HG03108 (cell line): ENCODE measurements at regions not wholly inside any gene's neighbourhood (a gene's known extent, or its start where the extent isn't known, plus 50 kb on each side); places are given as distances from the start of the nearest gene placed in this dataset.
A peak's percentile ranks its signal among the peaks of the same experiment; 100 is the strongest.

Source experiments
- ATAC-seq: cut with Tn5 transposase; IDR thresholded peaks from one replicate; pipeline ENCODE4 v1.9.1; 2021; ENCODE audit warnings: moderate library complexity; ENCODE audit not compliant: unreplicated experiment

DNA sequence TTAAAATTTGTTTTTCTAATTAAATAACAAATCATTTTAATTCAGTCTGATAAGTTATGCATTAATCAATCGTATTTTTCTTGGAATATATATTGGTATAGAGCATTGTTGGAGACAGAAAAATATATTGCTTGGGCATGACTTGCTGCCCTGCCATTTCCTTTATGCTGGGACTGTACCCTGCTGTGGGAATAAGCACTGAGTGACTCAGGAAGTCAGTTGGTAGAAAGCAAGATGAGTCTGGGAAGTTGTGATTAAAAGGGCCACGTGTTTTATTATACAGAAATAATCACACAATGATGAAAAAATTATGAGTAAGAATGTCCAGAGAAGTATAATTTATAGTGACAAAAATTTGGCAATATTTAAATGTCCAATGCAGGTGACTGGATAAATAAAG, 139.5 kb downstream of the KIF18A start:
- ATAC-seq = no peak

- ATAC-seq = no peak
These were observed 142.4 kb downstream of the KIF18A start for GRCh38 chr11:27965559-27965958.

- no peak for ATAC-seq
These were observed 144.6 kb downstream of the KIF18A start for GRCh38 chr11:27963370-27963769.

DNA sequence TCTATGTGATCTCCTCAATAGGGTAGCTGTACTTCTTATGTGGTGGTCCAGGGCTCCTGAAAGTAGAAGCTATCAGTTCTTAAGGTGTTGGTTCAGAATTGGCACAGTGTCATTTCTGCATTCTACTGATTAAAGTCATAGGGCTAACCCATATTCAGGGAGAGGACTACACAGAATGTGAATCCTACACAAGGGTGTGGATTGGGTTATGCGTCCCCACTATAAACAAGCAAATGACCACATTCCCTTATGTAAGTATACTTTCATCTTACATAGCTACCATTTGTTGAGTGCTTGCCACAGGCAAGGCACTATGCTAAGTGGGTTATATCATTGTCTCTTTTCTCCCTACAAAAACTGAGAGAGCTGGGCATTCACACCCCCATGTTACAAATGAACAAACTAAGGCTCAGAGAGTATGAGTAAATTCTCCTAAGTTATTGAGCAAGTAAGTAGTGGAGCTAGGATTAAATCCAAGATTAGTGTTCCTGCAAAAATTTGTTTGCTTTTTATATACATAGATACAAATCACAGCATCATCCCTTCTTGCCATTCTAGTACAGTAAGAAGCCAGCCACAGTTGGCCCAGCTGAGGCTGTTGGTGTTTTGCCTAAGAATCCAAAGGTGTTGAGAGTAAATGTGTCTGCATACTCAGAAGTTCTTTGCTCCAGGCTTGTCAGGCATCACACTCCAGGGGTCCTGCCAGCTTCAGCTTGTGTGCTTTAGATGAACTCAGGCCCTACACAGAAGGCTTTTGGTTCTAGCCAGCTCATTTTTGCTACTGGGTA, 157.8 kb downstream of the KIF18A start:
- ATAC-seq = no peak

GRCh38 chr11:27945348-27945747, 162.6 kb downstream of the KIF18A start:
- no peak for ATAC-seq

DNA sequence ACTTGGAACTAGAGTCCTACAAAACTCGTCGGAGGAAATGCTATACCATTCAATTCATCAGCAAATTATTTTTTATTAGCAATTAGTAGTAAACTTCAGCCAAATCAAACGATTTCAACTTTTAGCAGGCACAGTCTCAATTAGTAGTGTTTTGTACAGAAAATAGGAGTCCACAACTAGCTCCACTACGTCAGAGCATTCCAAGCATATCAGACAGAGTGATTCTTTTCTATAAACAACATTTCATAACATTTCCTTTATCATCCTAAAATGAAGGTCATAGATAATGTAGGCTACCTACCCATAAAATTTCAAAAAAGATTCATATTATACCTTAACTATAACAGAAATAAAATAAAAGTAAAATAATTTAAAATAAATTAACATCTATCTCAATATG, 169.9 kb downstream of the KIF18A start:
- no peak for ATAC-seq

GRCh38 chr11:27934830-27935145, 173.2 kb downstream of the KIF18A start:
- no peak for ATAC-seq

- no peak for ATAC-seq
These were observed 173.7 kb downstream of the KIF18A start for GRCh38 chr11:27933992-27934829.

DNA sequence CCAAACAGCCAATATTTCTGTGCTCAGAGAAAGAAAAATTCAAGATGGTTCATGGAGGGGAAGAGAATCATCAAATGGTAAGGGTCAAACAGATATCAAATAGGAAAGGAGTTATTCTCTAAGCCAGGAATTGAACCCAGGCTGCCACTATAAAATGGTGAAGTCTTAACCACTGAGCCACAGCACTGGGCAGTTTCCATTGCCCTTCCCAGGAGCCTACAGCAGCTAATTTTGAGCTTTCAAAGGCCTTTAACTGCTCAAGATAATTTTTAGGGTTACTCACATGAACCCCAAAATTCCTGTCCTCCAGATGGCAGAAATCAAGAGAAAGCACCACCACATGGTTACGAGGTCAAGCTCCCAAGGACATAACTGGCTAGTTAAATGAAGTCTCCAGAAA, 176.2 kb downstream of the KIF18A start:
- no peak for ATAC-seq

GRCh38 chr11:27930946-27931345, 177.0 kb downstream of the KIF18A start:
- ATAC-seq = no peak

GRCh38 chr11:27928809-27929208, 179.1 kb downstream of the KIF18A start:
- ATAC-seq = no peak

- no peak for ATAC-seq
These were observed 180.9 kb downstream of the KIF18A start for GRCh38 chr11:27926981-27927481.

DNA sequence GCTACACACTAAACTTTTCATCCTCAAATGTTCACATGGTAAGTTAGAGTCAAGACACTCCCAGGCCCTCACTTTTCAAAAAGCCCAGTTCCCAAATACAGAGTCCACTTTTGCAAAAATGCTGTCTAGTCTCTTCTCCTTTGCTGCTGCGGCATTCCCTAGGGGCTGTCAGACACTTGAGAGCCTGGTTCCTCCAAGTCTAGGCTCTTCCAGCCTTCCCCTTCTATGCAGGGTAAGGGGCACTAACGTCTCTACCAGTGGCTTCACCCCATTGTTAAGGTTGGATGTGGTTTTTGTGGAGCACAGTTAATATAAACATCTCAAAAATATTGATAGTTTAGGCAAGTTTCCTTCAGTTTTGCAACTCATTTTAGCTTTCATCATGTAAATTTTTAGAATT, 181.5 kb downstream of the KIF18A start:
- no peak for ATAC-seq

DNA sequence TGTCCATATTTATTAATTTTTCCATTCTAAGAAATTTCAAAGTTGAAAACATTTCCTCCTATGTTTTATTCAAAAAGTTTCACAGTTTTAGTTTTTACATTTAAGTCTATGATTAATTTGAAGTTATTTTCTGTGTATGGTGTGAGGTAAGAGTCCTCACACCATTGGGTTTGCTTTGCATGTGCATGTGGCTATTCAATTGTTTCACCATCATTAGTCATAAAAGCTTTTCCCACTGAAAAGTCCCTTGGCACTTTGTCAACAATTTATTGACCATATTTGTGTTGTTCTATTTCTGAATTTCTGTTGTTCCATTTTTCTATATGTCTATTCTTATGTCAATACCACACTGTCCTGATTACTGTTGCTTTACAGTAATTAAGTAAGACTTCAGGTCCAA, 186.5 kb downstream of the KIF18A start:
- ATAC-seq = no peak

GRCh38 chr11:27916541-27917100, 191.3 kb downstream of the KIF18A start:
- ATAC-seq = peak; percentile 89

DNA sequence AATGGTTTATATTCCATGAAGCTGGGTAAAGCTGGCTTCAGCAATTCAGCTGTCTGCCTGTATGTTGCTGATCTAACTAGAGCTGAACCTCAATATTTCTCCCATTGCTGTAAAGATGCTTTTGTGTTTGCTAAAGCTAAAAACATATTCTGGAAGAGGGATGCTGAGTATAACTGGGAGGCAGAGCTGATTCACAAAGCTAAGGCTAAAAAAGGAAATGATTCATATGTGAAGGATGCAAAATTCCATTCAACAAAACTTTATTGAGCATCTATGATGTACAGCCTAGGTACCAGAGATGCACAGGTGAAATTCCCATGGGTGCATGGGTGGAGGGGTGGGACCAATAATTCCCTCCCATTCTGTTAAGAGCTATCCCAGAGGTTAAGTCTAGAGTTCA, 193.9 kb downstream of the KIF18A start:
- no peak for ATAC-seq

DNA sequence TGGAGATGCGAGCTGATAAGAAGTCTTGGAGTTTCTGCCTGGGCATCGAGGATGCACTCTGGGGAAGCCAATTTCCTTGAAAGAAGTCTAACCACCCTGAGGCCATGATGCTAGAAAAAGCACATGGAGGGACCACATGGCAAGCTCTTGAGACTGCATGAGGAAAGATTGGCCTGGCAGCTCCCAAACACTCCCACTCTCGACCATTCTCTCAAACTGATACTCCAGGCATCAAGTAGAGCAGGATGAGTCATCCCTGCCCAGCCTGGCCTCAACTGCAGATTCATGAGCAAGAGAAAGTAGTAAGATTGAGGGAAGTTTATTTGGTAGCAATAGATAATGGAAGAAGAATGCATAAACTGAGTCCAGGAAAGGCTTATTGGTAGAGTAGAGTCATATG, 194.3 kb downstream of the KIF18A start:
- ATAC-seq = no peak

- ATAC-seq = no peak
These were observed 195.0 kb downstream of the KIF18A start for GRCh38 chr11:27912916-27913315.

- no peak for ATAC-seq
These were observed 197.6 kb downstream of the KIF18A start for GRCh38 chr11:27910186-27910931.

- ATAC-seq = no peak
These were observed 198.6 kb downstream of the KIF18A start for GRCh38 chr11:27909386-27909785.

GRCh38 chr11:27908621-27909020, 199.3 kb downstream of the KIF18A start:
- ATAC-seq = no peak
